Bronchial epithelial cell (primary cell): ENCODE measurements at regions not wholly inside any gene's neighbourhood (a gene's known extent, or its start where the extent isn't known, plus 50 kb on each side); places are given as distances from the start of the nearest gene placed in this dataset.

Experiments
- DNase-seq: peaks from one replicate; pipeline ENCODE4 v3.0.0-alpha.2; 2010; ENCODE audit warnings: low read depth
- FAIRE-seq: peaks from 2 replicates; lab custom pipeline; 2011; peaks lifted over from hg19 to GRCh38; lab: Jason Lieb, UNC
- H3K27me3 ChIP-seq: 2 replicates; pipeline ENCODE4 v1.5.1; 2011; ENCODE audit warnings: low read length; ENCODE audit not compliant: control insufficient read depth, insufficient read depth
- H3K36me3 ChIP-seq: 2 replicates; pipeline ENCODE4 v1.5.1; 2011; ENCODE audit warnings: low read length; ENCODE audit not compliant: control insufficient read depth, insufficient read depth
- H3K4me3 ChIP-seq: 2 replicates; pipeline ENCODE4 v1.5.1; 2011; ENCODE audit warnings: mild to moderate bottlenecking, low read depth, low read length, control low read depth
- TF ChIP-seq, protein P1 (sequence below): IDR thresholded peaks from 2 replicates; pipeline ENCODE4 v1.5.1; 2011; ENCODE audit warnings: mild to moderate bottlenecking, moderate library complexity, low read length, control low read depth, inconsistent platforms; ENCODE audit not compliant: insufficient read depth, severe bottlenecking

DNA sequence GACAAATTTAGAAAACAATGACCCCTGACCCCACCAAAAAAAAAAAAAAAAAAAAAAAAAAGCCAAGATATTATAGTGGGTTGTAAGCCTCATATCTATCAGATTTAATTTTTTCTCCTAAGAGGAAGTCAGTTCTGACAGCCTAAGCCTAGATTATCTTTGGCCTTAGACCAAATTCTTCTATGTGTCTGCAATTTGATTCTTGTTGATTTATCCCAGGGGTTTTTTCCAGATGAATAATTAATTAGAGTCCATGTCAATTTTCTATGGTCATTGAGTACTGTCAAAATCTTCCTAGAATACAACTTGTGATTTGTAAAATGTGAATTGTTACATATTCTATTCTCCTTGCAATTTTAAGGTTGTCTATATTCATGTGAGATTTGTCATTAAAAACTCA, 151.6 kb upstream of the CACNA2D1 start:
- no peak for FAIRE-seq

DNA sequence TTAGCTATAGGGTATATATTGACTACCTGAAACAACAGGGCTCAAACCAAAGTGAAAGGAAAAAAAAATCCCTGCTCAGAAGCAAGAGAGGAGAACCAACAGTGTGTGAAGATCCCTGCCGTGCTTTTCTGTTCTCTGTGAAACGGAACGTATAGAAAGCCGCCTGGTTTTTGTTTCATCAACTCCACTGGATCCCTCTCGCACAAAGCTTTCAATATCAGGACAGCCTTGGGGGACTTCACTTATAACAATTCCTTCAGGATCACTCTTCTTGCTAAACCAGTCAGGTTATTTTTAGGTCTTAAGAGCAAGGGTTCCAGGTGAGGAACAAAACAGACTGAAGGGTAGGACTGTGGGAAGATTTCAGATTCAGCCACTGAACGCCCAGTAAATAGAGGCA, 151.1 kb upstream of the CACNA2D1 start:
- H3K4me3 ChIP-seq: no peak overlapping the region
- no peak for DNase-seq
- TF ChIP-seq, protein P1, sequence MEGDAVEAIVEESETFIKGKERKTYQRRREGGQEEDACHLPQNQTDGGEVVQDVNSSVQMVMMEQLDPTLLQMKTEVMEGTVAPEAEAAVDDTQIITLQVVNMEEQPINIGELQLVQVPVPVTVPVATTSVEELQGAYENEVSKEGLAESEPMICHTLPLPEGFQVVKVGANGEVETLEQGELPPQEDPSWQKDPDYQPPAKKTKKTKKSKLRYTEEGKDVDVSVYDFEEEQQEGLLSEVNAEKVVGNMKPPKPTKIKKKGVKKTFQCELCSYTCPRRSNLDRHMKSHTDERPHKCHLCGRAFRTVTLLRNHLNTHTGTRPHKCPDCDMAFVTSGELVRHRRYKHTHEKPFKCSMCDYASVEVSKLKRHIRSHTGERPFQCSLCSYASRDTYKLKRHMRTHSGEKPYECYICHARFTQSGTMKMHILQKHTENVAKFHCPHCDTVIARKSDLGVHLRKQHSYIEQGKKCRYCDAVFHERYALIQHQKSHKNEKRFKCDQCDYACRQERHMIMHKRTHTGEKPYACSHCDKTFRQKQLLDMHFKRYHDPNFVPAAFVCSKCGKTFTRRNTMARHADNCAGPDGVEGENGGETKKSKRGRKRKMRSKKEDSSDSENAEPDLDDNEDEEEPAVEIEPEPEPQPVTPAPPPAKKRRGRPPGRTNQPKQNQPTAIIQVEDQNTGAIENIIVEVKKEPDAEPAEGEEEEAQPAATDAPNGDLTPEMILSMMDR: no peak
- no peaks in the 10 kb centered on the region for H3K27me3 ChIP-seq
- no peak for FAIRE-seq
- H3K36me3 ChIP-seq: no peaks in the 10 kb centered on the region

More for the DNA sequence above, 151.6 kb upstream of the CACNA2D1 start:
- TF ChIP-seq, protein P1: no peak
- Histone ChIP-seq H3K27me3 (no peaks in the 10 kb centered on the region), H3K4me3 (no peak overlapping the region), H3K36me3 (no peaks in the 10 kb centered on the region)
- no peak for DNase-seq

GRCh38 chr7:82593780-82594179, 150.2 kb upstream of the CACNA2D1 start:
- Histone ChIP-seq H3K36me3 (no peaks in the 10 kb centered on the region), H3K4me3 (no peak overlapping the region), H3K27me3 (no peaks in the 10 kb centered on the region)
- FAIRE-seq (no peak), DNase-seq (peak; percentile 83)
- TF ChIP-seq, protein P1: no peak

DNA sequence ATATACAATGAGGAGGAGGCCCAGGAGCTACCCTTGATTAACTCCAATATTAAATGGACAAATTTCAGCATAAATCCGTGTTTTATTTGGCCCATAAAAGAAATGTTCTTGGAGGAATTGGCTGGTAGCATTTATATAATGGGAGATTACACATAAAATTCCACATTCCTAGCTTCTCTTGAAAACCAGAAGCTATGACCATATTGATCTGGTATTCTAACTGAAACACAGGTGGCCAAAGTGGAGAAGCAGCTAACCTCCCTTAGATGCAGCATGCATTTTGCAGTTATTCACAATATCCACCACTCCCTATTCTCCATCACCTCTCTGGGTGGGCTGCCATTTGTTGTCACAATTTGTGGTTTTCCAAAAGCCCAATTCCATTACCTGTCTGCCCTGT, 148.8 kb upstream of the CACNA2D1 start:
- Histone ChIP-seq H3K27me3 (no peaks in the 10 kb centered on the region), H3K36me3 (no peaks in the 10 kb centered on the region), H3K4me3 (no peak overlapping the region)
- FAIRE-seq (no peak), DNase-seq (no peak)
- TF ChIP-seq, protein P1: no peak

DNA sequence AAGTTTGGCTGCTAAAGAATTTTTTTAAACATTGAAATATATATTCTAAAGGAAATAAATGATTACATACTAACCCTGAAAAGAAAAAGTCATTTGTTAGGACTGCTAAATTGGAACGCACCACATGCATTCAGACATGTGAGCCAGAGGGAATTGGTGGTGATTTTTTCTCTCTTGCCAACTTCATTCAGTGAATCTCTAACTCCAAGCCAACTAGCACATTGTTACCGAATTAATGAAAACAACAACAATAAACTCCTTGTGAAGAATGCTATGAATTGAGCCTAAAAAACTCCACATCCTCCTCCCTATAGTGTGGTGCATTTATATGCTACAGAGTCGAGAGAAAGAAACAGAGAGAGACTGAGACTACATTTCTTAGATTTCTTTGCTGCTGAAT, 135.5 kb upstream of the CACNA2D1 start:
- Histone ChIP-seq H3K4me3 (no peak overlapping the region), H3K36me3 (no peaks in the 10 kb centered on the region), H3K27me3 (no peaks in the 10 kb centered on the region)
- DNase-seq: no peak
- TF ChIP-seq, protein P1: no peak
- no peak for FAIRE-seq

DNA sequence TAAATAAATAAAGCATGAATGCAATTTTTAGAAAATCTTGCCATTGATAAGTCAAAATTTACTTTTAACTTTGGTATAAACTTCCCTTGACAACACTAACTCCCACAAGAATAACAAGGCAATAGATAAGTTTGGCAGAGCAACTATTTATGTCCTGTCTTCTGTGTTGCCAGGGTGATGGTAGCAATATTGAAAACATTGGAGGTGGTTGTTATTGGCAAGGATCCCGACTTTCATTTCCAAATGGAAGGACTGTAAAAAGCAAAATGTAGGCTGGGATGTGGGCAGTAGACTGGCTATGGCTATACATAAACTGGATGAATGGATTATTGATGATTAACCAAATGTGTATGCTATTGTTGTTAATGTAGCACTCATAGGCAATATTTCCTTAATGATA, 134.9 kb upstream of the CACNA2D1 start:
- Histone ChIP-seq H3K36me3 (no peaks in the 10 kb centered on the region), H3K27me3 (no peaks in the 10 kb centered on the region), H3K4me3 (no peak overlapping the region)
- TF ChIP-seq, protein P1: no peak
- no peak for FAIRE-seq
- DNase-seq: no peak
